ENCODE measurements at regions not wholly inside any gene's neighbourhood (a gene's known extent, or its start where the extent isn't known, plus 50 kb on each side); places are given as distances from the start of the nearest gene placed in this dataset.

GRCh38 chr14:41377932-41378331 is 228.7 kb upstream of the LRFN5 start:
- Mint-ChIP-seq H3K4me3 (no peak overlapping the region), H3K27ac (no peak overlapping the region), H3K27me3 (no peaks in the 10 kb centered on the region), H3K9me3 (no peaks in the 10 kb centered on the region), H3K36me3 (ENCODE audit: low read depth) (no peaks in the 10 kb centered on the region), H3K4me1 (ENCODE audit: low read depth) (no peaks in the 10 kb centered on the region)

GRCh38 chr14:41374092-41374491 is 232.6 kb upstream of the LRFN5 start:
- no peaks in the 10 kb centered on the region for H3K36me3 Mint-ChIP-seq (ENCODE audit: low read depth)
- H3K27me3 Mint-ChIP-seq, result no peaks in the 10 kb centered on the region
- H3K4me3 Mint-ChIP-seq, result no peak overlapping the region
- H3K4me1 Mint-ChIP-seq (ENCODE audit: low read depth), result no peaks in the 10 kb centered on the region
- no peaks in the 10 kb centered on the region for H3K9me3 Mint-ChIP-seq
- H3K27ac Mint-ChIP-seq, result no peak overlapping the region

- no peaks in the 10 kb centered on the region for H3K36me3 Mint-ChIP-seq (ENCODE audit: low read depth)
- H3K9me3 Mint-ChIP-seq, result peaks cover 3% of the 10 kb centered on the region
- H3K4me1 Mint-ChIP-seq (ENCODE audit: low read depth), result no peaks in the 10 kb centered on the region
- H3K27ac Mint-ChIP-seq, result no peak overlapping the region
- H3K4me3 Mint-ChIP-seq, result no peak overlapping the region
- no peaks in the 10 kb centered on the region for H3K27me3 Mint-ChIP-seq
Measured at GRCh38 chr14:41362139-41362538, 244.5 kb upstream of the LRFN5 start.

GRCh38 chr14:41360126-41360525 is 246.6 kb upstream of the LRFN5 start:
- H3K27ac Mint-ChIP-seq, result no peak overlapping the region
- peaks cover 3% of the 10 kb centered on the region for H3K9me3 Mint-ChIP-seq
- no peaks in the 10 kb centered on the region for H3K4me1 Mint-ChIP-seq (ENCODE audit: low read depth)

GRCh38 chr14:41355866-41356265 is 250.8 kb upstream of the LRFN5 start:
- Mint-ChIP-seq H3K4me3 (no peak overlapping the region), H3K9me3 (peaks cover 3% of the 10 kb centered on the region), H3K27me3 (no peaks in the 10 kb centered on the region), H3K27ac (no peak overlapping the region), H3K4me1 (ENCODE audit: low read depth) (no peaks in the 10 kb centered on the region), H3K36me3 (ENCODE audit: low read depth) (no peaks in the 10 kb centered on the region)

More at GRCh38 chr14:41360126-41360525, 246.6 kb upstream of the LRFN5 start:
- Mint-ChIP-seq H3K27me3 (no peaks in the 10 kb centered on the region), H3K36me3 (ENCODE audit: low read depth) (no peaks in the 10 kb centered on the region), H3K4me3 (no peak overlapping the region)

- Mint-ChIP-seq H3K27me3 (no peaks in the 10 kb centered on the region), H3K4me1 (ENCODE audit: low read depth) (no peaks in the 10 kb centered on the region), H3K9me3 (peaks cover 4% of the 10 kb centered on the region), H3K36me3 (ENCODE audit: low read depth) (no peaks in the 10 kb centered on the region), H3K27ac (no peak overlapping the region), H3K4me3 (no peak overlapping the region)
Measured at GRCh38 chr14:41350476-41350875, 256.2 kb upstream of the LRFN5 start.

- H3K4me3 Mint-ChIP-seq, result no peak overlapping the region
- H3K27ac Mint-ChIP-seq, result no peak overlapping the region
- no peaks in the 10 kb centered on the region for H3K27me3 Mint-ChIP-seq
- peaks cover 4% of the 10 kb centered on the region for H3K9me3 Mint-ChIP-seq
- H3K36me3 Mint-ChIP-seq (ENCODE audit: low read depth), result no peaks in the 10 kb centered on the region
- no peaks in the 10 kb centered on the region for H3K4me1 Mint-ChIP-seq (ENCODE audit: low read depth)
Measured at GRCh38 chr14:41349289-41349910, 257.3 kb upstream of the LRFN5 start.

- Mint-ChIP-seq H3K27ac (no peak overlapping the region), H3K4me3 (no peak overlapping the region), H3K9me3 (peaks cover 4% of the 10 kb centered on the region), H3K4me1 (ENCODE audit: low read depth) (no peaks in the 10 kb centered on the region), H3K27me3 (no peaks in the 10 kb centered on the region), H3K36me3 (ENCODE audit: low read depth) (no peaks in the 10 kb centered on the region)
Measured at GRCh38 chr14:41343857-41344256, 262.8 kb upstream of the LRFN5 start.

- H3K27ac Mint-ChIP-seq, result no peak overlapping the region
- H3K27me3 Mint-ChIP-seq, result no peaks in the 10 kb centered on the region
- H3K36me3 Mint-ChIP-seq (ENCODE audit: low read depth), result no peaks in the 10 kb centered on the region
- no peaks in the 10 kb centered on the region for H3K4me1 Mint-ChIP-seq (ENCODE audit: low read depth)
- no peak overlapping the region for H3K4me3 Mint-ChIP-seq
- H3K9me3 Mint-ChIP-seq, result peaks cover 6% of the 10 kb centered on the region
Measured at GRCh38 chr14:41313196-41313595, 293.5 kb upstream of the LRFN5 start.

GRCh38 chr14:41303506-41303905 is 303.2 kb upstream of the LRFN5 start:
- no peaks in the 10 kb centered on the region for H3K4me1 Mint-ChIP-seq (ENCODE audit: low read depth)
- no peaks in the 10 kb centered on the region for H3K36me3 Mint-ChIP-seq (ENCODE audit: low read depth)
- no peaks in the 10 kb centered on the region for H3K27me3 Mint-ChIP-seq
- H3K4me3 Mint-ChIP-seq, result no peak overlapping the region
- no peaks in the 10 kb centered on the region for H3K9me3 Mint-ChIP-seq
- no peak overlapping the region for H3K27ac Mint-ChIP-seq

GRCh38 chr14:41302776-41303175 is 303.9 kb upstream of the LRFN5 start:
- H3K4me1 Mint-ChIP-seq (ENCODE audit: low read depth), result no peaks in the 10 kb centered on the region
- H3K27ac Mint-ChIP-seq, result no peak overlapping the region
- H3K36me3 Mint-ChIP-seq (ENCODE audit: low read depth), result no peaks in the 10 kb centered on the region
- H3K9me3 Mint-ChIP-seq, result no peaks in the 10 kb centered on the region
- no peaks in the 10 kb centered on the region for H3K27me3 Mint-ChIP-seq
- no peak overlapping the region for H3K4me3 Mint-ChIP-seq

GRCh38 chr14:41299924-41300323 is 306.8 kb upstream of the LRFN5 start:
- Mint-ChIP-seq H3K4me3 (no peak overlapping the region), H3K4me1 (ENCODE audit: low read depth) (no peaks in the 10 kb centered on the region), H3K27me3 (no peaks in the 10 kb centered on the region), H3K27ac (no peak overlapping the region), H3K36me3 (ENCODE audit: low read depth) (no peaks in the 10 kb centered on the region), H3K9me3 (no peaks in the 10 kb centered on the region)

GRCh38 chr14:41298328-41298690 is 308.4 kb upstream of the LRFN5 start:
- H3K4me3 Mint-ChIP-seq, result no peak overlapping the region
- no peaks in the 10 kb centered on the region for H3K4me1 Mint-ChIP-seq (ENCODE audit: low read depth)
- H3K27ac Mint-ChIP-seq, result no peak overlapping the region
- no peaks in the 10 kb centered on the region for H3K9me3 Mint-ChIP-seq
- H3K36me3 Mint-ChIP-seq (ENCODE audit: low read depth), result no peaks in the 10 kb centered on the region
- H3K27me3 Mint-ChIP-seq, result no peaks in the 10 kb centered on the region

GRCh38 chr14:41297576-41298327 is 308.9 kb upstream of the LRFN5 start:
- no peaks in the 10 kb centered on the region for H3K9me3 Mint-ChIP-seq

GRCh38 chr14:41295734-41296133 is 310.9 kb upstream of the LRFN5 start:
- Mint-ChIP-seq H3K27me3 (no peaks in the 10 kb centered on the region), H3K4me1 (ENCODE audit: low read depth) (no peaks in the 10 kb centered on the region), H3K4me3 (no peak overlapping the region), H3K27ac (no peak overlapping the region), H3K36me3 (ENCODE audit: low read depth) (no peaks in the 10 kb centered on the region), H3K9me3 (peaks cover 5% of the 10 kb centered on the region)

More at GRCh38 chr14:41297576-41298327, 308.9 kb upstream of the LRFN5 start:
- no peaks in the 10 kb centered on the region for H3K36me3 Mint-ChIP-seq (ENCODE audit: low read depth)
- no peaks in the 10 kb centered on the region for H3K4me1 Mint-ChIP-seq (ENCODE audit: low read depth)
- H3K27me3 Mint-ChIP-seq, result no peaks in the 10 kb centered on the region
- no peak overlapping the region for H3K27ac Mint-ChIP-seq
- no peak overlapping the region for H3K4me3 Mint-ChIP-seq

GRCh38 chr14:41289025-41289424 is 317.7 kb upstream of the LRFN5 start:
- no peaks in the 10 kb centered on the region for H3K27me3 Mint-ChIP-seq
- H3K9me3 Mint-ChIP-seq, result peaks cover 5% of the 10 kb centered on the region
- H3K36me3 Mint-ChIP-seq (ENCODE audit: low read depth), result no peaks in the 10 kb centered on the region
- H3K4me3 Mint-ChIP-seq, result no peak overlapping the region
- no peak overlapping the region for H3K27ac Mint-ChIP-seq
- H3K4me1 Mint-ChIP-seq (ENCODE audit: low read depth), result no peaks in the 10 kb centered on the region
